ENCODE measurements at regions not wholly inside any gene's neighbourhood (a gene's known extent, or its start where the extent isn't known, plus 50 kb on each side); places are given as distances from the start of the nearest gene placed in this dataset.

- ATAC-seq (peak; percentile 44 to 68 (median 48)), DNase-seq (no peak), FAIRE-seq (no peak)
- Histone ChIP-seq H3K36me3 (no peaks in the 10 kb centered on the region), H3K4me1 (peaks cover 36 to 71% (median 44%) of the 10 kb centered on the region in 3 donors), H3K9me3 (no peaks in the 10 kb centered on the region), H3K27me3 (no peaks in the 10 kb centered on the region), H3K27ac (peak overlapping the region in 2 of 4 donors; percentile 24 to 34), H3K4me3 (no peak overlapping the region)
- TF ChIP-seq CTCF (IDR thresholded peaks at IDR 0.05) = no peak
- 34 to 54% methylated on average over 1 of the region's 1 CpG for WGBS, 2 donors
- intact Hi-C loops (cut with DNase I) = no loop called here
These were observed 161.8 kb upstream of the ELL2 start for GRCh38 chr5:96123418-96123817.

GRCh38 chr5:96121364-96121763 lies 159.7 kb upstream of the ELL2 start:
- intact Hi-C loops (cut with DNase I) = no loop called here

GRCh38 chr5:96120120-96120519 lies 158.5 kb upstream of the ELL2 start:
- ATAC-seq (peak in 1 of 4 donors; percentile 23), FAIRE-seq (no peak), DNase-seq (no peak)
- Histone ChIP-seq H3K4me3 (no peak overlapping the region), H3K4me1 (peaks cover 43 to 75% (median 56%) of the 10 kb centered on the region in 3 donors), H3K9me3 (no peaks in the 10 kb centered on the region), H3K27me3 (no peaks in the 10 kb centered on the region), H3K27ac (no peak overlapping the region), H3K36me3 (no peaks in the 10 kb centered on the region)
- intact Hi-C loops (cut with DNase I) = no loop called here
- WGBS, 2 donors = 57 to 71% methylated on average over 1 of the region's 1 CpG
- TF ChIP-seq CTCF (IDR thresholded peaks at IDR 0.05) = no peak

More at GRCh38 chr5:96121364-96121763, 159.7 kb upstream of the ELL2 start:
- Histone ChIP-seq H3K36me3 (no peaks in the 10 kb centered on the region), H3K4me1 (peaks cover 38 to 75% (median 52%) of the 10 kb centered on the region in 3 donors), H3K9me3 (no peaks in the 10 kb centered on the region), H3K27me3 (no peaks in the 10 kb centered on the region), H3K4me3 (no peak overlapping the region), H3K27ac (no peak overlapping the region)
- WGBS, 2 donors = 31 to 32% methylated on average over 2 of the region's 2 CpGs
- no peak for TF ChIP-seq CTCF (IDR thresholded peaks at IDR 0.05)
- FAIRE-seq (no peak), ATAC-seq (peak in 2 of 4 donors; percentile 7 to 9), DNase-seq (no peak)

GRCh38 chr5:96117771-96118651 lies 156.4 kb upstream of the ELL2 start:
- TF ChIP-seq CTCF (IDR thresholded peaks at IDR 0.05) = no peak
- Histone ChIP-seq H3K27me3 (no peaks in the 10 kb centered on the region), H3K9me3 (no peaks in the 10 kb centered on the region), H3K27ac (peak overlapping the region in 2 of 4 donors; percentile 11 to 27), H3K4me3 (no peak overlapping the region), H3K4me1 (peaks cover 43 to 73% (median 64%) of the 10 kb centered on the region in 3 donors), H3K36me3 (no peaks in the 10 kb centered on the region)
- 40 to 42% methylated on average over 3 of the region's 3 CpGs for WGBS, 2 donors
- FAIRE-seq (no peak), ATAC-seq (no peak), DNase-seq (no peak)
- intact Hi-C loops (cut with DNase I) = loop anchor here in 1 of 3 donors (10.0 kb wide), 1 partner anchor 217 kb away; no protein-coding TSS in a partner anchor

Data from pancreas (tissue), 10 donors.